Neural progenitor cell (in vitro differentiated cells): ENCODE measurements at regions not wholly inside any gene's neighbourhood (a gene's known extent, or its start where the extent isn't known, plus 50 kb on each side); places are given as distances from the start of the nearest gene placed in this dataset.

Experiments
- DNase-seq: peaks from one replicate; pipeline ENCODE4 v3.0.0-alpha.2; 2016; ENCODE audit warnings: low spot score
- H2AFZ ChIP-seq: fragments of 200-600 bp; sonication (generic); replicated peaks from 2 replicates; pipeline ENCODE4 v1.6.1; 2016; ENCODE audit warnings: antibody characterized with exemption
- H3F3A ChIP-seq: fragments of 200-600 bp; sonication (generic); 2 replicates; pipeline ENCODE4 v1.6.1; 2016; ENCODE audit warnings: antibody characterized with exemption, low read depth
- H3K27ac ChIP-seq: fragments of 200-600 bp; sonication (generic); 2 replicates; pipeline ENCODE4 v1.5.1; 2016; ENCODE audit warnings: mild to moderate bottlenecking
- H3K27me3 ChIP-seq: fragments of 200-600 bp; sonication (generic); 2 replicates; pipeline ENCODE4 v1.6.1; 2016; ENCODE audit warnings: mild to moderate bottlenecking, moderate library complexity
- H3K36me3 ChIP-seq: fragments of 200-600 bp; sonication (generic); 2 replicates; pipeline ENCODE4 v1.5.1; 2016
- H3K4me1 ChIP-seq: fragments of 200-600 bp; sonication (generic); 2 replicates; pipeline ENCODE4 v1.6.1; 2016; ENCODE audit warnings: mixed run types
- H3K4me2 ChIP-seq: fragments of 200-600 bp; sonication (generic); 2 replicates; pipeline ENCODE4 v1.6.1; 2016
- H3K4me3 ChIP-seq: fragments of 200-600 bp; sonication (generic); 2 replicates; pipeline ENCODE4 v1.5.1; 2016
- H3K79me2 ChIP-seq: fragments of 200-600 bp; sonication (generic); 2 replicates; pipeline ENCODE4 v1.6.1; 2016; ENCODE audit warnings: low read depth
- H3K9ac ChIP-seq: fragments of 200-600 bp; sonication (generic); 2 replicates; pipeline ENCODE4 v1.6.1; 2016
- H3K9me3 ChIP-seq: fragments of 200-600 bp; sonication (generic); 2 replicates; pipeline ENCODE4 v1.5.1; 2016; ENCODE audit warnings: low read depth
- H4K20me1 ChIP-seq: fragments of 200-600 bp; sonication (generic); 2 replicates; pipeline ENCODE4 v1.6.1; 2016; ENCODE audit warnings: low read depth
- H3K27ac Mint-ChIP-seq: 3 replicates; pipeline ENCODE4 v1.8.0; 2021; ENCODE audit warnings: mixed read lengths
- H3K27me3 Mint-ChIP-seq: 2 replicates; pipeline ENCODE4 v1.8.0; 2022; ENCODE audit warnings: low read depth, mild to moderate bottlenecking, inconsistent platforms, moderate library complexity, mixed read lengths; ENCODE audit not compliant: insufficient read depth
- H3K36me3 Mint-ChIP-seq: 3 replicates; pipeline ENCODE4 v1.8.0; 2021; ENCODE audit warnings: mixed read lengths
- H3K4me1 Mint-ChIP-seq: 3 replicates; pipeline ENCODE4 v1.8.0; 2021; ENCODE audit warnings: mixed read lengths
- H3K4me3 Mint-ChIP-seq: 3 replicates; pipeline ENCODE4 v1.8.0; 2021; ENCODE audit warnings: mild to moderate bottlenecking, moderate library complexity, mixed read lengths
- H3K9me3 Mint-ChIP-seq: 3 replicates; pipeline ENCODE4 v1.8.0; 2020; ENCODE audit warnings: mixed read lengths
- CTCF ChIP-seq: fragments of 200-600 bp; sonication (generic); IDR thresholded peaks from 2 replicates; pipeline ENCODE4 v1.5.1; 2017; ENCODE audit warnings: antibody characterized with exemption, mild to moderate bottlenecking
- EZH2 ChIP-seq: fragments of 200-600 bp; sonication (generic); IDR thresholded peaks from 2 replicates; pipeline ENCODE4 v1.6.1; 2017; ENCODE audit warnings: antibody characterized with exemption, mild to moderate bottlenecking, moderate library complexity
- EZH2phosphoT487 ChIP-seq: fragments of 200-600 bp; sonication (generic); IDR thresholded peaks from 2 replicates; pipeline ENCODE4 v1.6.1; 2017; ENCODE audit warnings: antibody characterized with exemption

- no peak overlapping the region for H2AFZ ChIP-seq
- H3K4me3 ChIP-seq = no peak overlapping the region
- Mint-ChIP-seq H3K9me3 (no peaks in the 10 kb centered on the region), H3K4me3 (no peak overlapping the region), H3K4me1 (no peaks in the 10 kb centered on the region), H3K27me3 (peaks cover 6% of the 10 kb centered on the region), H3K36me3 (no peaks in the 10 kb centered on the region), H3K27ac (no peak overlapping the region)
- TF ChIP-seq CTCF (no peak), EZH2 (no peak), EZH2phosphoT487 (no peak)
- no peaks in the 10 kb centered on the region for H3K4me1 ChIP-seq
- no peak for DNase-seq
- H3K27ac ChIP-seq = no peak overlapping the region
- no peaks in the 10 kb centered on the region for H3K36me3 ChIP-seq
- H3K9me3 ChIP-seq = no peaks in the 10 kb centered on the region
- no peaks in the 10 kb centered on the region for H3K79me2 ChIP-seq
- H3K9ac ChIP-seq = no peak overlapping the region
- H4K20me1 ChIP-seq = no peaks in the 10 kb centered on the region
- no peaks in the 10 kb centered on the region for H3F3A ChIP-seq
- H3K4me2 ChIP-seq = no peak overlapping the region
- H3K27me3 ChIP-seq = no peaks in the 10 kb centered on the region
These were observed 370.3 kb downstream of the RFPL4B start for GRCh38 chr6:112717401-112717800.

GRCh38 chr6:112717856-112718255, 370.7 kb downstream of the RFPL4B start:
- H3K79me2 ChIP-seq = no peaks in the 10 kb centered on the region
- H3K27me3 Mint-ChIP-seq = peaks cover 6% of the 10 kb centered on the region
- H3K9ac ChIP-seq = no peak overlapping the region
- no peaks in the 10 kb centered on the region for H3K27me3 ChIP-seq
- no peaks in the 10 kb centered on the region for H3K4me1 Mint-ChIP-seq
- H3F3A ChIP-seq = no peaks in the 10 kb centered on the region
- no peaks in the 10 kb centered on the region for H3K36me3 ChIP-seq
- H3K27ac ChIP-seq = no peak overlapping the region
- no peak overlapping the region for H3K4me3 ChIP-seq
- H3K4me1 ChIP-seq = no peaks in the 10 kb centered on the region
- H3K9me3 Mint-ChIP-seq = no peaks in the 10 kb centered on the region
- no peaks in the 10 kb centered on the region for H3K9me3 ChIP-seq
- H3K27ac Mint-ChIP-seq = no peak overlapping the region
- no peak overlapping the region for H3K4me2 ChIP-seq
- TF ChIP-seq CTCF (no peak), EZH2phosphoT487 (no peak), EZH2 (no peak)
- no peaks in the 10 kb centered on the region for H4K20me1 ChIP-seq
- H3K36me3 Mint-ChIP-seq = no peaks in the 10 kb centered on the region
- no peak overlapping the region for H3K4me3 Mint-ChIP-seq
- no peak overlapping the region for H2AFZ ChIP-seq
- no peak for DNase-seq

- no peak for TF ChIP-seq EZH2phosphoT487
- TF ChIP-seq CTCF = no peak
- TF ChIP-seq EZH2 = no peak
- no peaks in the 10 kb centered on the region for H3K36me3 Mint-ChIP-seq
- H3K27me3 Mint-ChIP-seq = no peaks in the 10 kb centered on the region
- no peak overlapping the region for H3K27ac Mint-ChIP-seq
- Histone ChIP-seq H2AFZ (no peak overlapping the region), H3K4me3 (no peak overlapping the region), H3K79me2 (no peaks in the 10 kb centered on the region), H3K4me1 (no peaks in the 10 kb centered on the region), H3F3A (no peaks in the 10 kb centered on the region), H3K9me3 (no peaks in the 10 kb centered on the region), H3K36me3 (no peaks in the 10 kb centered on the region), H3K27ac (no peak overlapping the region), H3K4me2 (no peak overlapping the region), H3K9ac (no peak overlapping the region), H4K20me1 (no peaks in the 10 kb centered on the region), H3K27me3 (no peaks in the 10 kb centered on the region)
- H3K4me1 Mint-ChIP-seq = no peaks in the 10 kb centered on the region
- H3K4me3 Mint-ChIP-seq = no peak overlapping the region
- H3K9me3 Mint-ChIP-seq = no peaks in the 10 kb centered on the region
- DNase-seq = no peak
These were observed 378.5 kb downstream of the RFPL4B start for GRCh38 chr6:112725541-112726085.
